IPS DF 4.7 (cell line): ENCODE measurements at regions not wholly inside any gene's neighbourhood (a gene's known extent, or its start where the extent isn't known, plus 50 kb on each side); places are given as distances from the start of the nearest gene placed in this dataset.
"Not testable (repeated sequence)": the region's sequence is repeated elsewhere in the genome, so short reads cannot be mapped to it uniquely, and the experiment has no call there.

Experiments
- DNase-seq: peaks from one replicate; pipeline ENCODE4 v3.0.0-alpha.2; 2013; ENCODE audit warnings: low spot score; ENCODE audit errors: extremely low read depth

DNA sequence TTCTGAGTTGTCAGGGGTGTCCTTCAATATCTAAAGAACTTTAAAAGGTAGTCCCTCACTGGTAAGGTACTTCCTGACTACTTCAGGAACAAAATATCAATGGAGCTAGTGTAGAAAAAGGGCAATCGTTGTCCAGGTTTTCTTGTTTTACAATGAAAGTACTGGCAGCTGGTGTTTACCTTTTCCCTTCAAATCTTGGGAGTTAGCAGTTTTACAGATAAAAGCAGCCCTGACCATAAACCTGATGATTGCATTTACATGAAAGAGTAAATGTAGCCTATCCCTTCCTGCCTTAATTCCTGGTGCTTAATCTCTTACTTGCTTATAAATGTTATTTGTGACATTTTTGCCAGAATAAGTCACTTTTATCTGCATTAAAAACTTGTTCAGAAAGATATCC, 559.9 kb upstream of the ARPP21 start:
- no peak for DNase-seq

DNA sequence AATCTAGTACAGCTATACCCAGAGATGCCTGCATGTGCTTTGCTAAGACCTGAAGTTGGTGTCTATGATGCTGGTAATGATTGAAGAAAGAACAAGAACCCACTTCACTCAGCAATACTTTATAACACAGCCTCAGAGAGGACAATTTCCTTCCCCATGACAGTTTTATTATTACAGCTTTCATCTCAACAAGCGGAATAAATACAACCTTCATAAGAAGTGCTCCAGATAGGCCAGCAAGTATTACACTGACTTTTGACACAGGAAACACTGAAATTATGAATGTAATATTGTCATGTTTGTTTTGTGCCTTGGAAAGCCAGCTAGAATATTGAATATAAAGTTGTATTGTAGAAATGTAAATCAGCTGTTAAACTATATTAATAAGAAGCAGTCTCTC, 557.4 kb upstream of the ARPP21 start:
- no peak for DNase-seq

DNA sequence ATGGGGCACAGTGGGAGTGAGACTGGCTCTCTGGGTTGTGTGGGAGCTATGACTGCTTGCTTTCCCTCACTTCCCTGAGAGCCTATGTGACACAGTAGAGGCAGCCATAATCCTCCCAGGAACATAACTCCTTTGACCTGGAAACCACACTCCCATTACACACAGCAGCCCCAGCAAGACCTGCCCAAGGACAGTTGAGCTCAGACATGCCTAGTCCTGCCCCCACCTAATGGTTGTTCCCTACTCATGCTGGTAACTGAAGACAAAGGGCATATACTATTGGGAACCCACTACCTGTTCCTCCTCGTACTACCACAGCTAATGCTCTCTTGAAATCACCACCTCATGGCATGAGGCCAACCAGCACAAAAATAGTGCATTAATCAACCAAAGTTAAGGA, 550.4 kb upstream of the ARPP21 start:
- DNase-seq: no peak

DNA sequence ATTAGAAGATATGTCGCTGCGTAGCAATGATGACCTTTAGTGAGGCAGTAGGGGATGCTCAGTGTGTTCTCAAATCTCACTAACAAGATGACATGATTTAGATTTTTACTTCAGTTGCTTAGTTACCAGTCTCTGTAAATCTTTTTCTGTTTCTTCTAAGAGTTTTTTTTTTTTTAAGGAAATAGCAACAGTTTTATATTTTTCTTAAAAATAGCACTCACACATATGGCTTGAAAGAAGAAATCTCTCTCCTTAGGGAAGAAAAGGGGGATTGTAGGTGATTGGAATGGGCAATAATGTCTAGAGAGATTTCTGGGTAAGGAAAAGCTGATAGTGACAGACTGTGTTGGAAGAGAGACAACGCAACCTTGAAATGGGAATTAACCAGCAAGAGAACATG, 524.6 kb upstream of the ARPP21 start:
- DNase-seq: no peak

DNA sequence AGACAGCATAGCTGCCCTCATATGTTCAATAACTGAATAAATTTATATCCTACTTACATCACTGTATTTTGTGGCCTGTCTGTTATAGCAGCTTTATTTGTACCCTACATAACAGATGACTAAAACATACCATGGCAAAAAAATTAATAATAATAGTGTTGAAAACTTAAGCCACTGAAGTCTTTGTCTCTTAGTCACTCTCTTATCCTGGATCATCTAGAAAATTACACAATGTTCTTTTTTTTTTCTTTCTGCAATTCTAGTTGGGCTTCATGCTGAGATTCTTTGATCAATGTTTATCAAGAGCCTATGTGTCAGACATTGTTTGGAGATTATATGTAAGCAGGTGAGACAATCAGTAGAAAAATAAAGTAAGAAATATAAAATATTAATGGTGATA, 519.3 kb upstream of the ARPP21 start:
- DNase-seq: no peak

DNA sequence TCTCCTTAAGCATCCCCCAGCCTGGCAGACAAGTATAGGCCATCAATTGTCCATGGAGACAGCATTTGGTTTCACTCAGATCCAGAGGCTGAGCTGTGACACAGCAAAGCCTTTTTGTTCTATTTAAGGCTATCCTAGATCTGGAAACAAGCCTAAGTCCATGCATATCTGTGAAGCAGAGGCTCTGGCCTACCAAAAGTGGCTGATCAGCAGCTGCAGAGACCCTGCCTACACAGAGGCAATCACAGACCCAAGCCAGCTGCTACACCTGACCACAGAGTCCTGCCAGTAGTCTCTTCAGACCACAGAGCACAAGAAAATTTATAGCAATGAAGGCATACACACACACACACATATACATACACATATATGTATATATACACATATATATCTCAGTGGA, 501.7 kb upstream of the ARPP21 start:
- DNase-seq: no peak

DNA sequence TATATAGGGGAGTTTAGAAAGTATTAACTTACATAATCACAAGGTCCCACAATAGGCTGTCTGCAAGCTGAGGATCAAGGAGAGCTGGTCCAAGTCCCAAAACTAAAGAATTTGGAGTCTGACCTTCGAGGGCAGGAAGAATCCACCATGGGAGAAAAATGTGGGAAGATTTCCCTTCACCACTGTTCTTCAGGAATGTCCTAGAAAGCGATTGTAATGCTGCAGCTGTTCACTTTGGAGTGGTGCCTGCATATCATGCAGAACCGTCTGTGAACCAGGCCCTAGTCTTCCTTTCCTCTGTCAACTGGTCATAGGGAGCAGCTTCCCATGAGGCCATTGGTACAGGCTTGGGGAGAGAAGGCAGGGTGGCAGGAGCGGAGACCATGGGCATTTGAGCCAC, 497.9 kb upstream of the ARPP21 start:
- DNase-seq: no peak

DNA sequence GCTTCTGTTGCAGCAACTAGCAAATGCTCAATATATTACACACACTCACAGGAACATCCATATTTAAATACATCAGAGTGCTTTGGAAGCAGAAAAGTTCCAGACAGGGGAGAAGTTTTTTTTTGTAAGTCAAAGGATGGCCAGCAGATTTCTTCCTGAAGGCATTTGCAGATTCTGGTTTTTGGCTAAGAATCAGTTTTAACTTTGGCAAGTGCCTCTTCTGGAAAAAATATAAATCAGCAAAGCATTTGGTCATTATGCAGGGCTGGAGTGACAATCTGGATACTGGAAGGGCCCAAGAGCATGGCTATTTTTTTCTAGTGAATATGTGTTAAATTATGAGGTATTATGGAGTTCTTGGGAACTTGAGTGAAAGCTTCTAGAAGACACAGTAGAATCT, 495.3 kb upstream of the ARPP21 start:
- DNase-seq: no peak

DNA sequence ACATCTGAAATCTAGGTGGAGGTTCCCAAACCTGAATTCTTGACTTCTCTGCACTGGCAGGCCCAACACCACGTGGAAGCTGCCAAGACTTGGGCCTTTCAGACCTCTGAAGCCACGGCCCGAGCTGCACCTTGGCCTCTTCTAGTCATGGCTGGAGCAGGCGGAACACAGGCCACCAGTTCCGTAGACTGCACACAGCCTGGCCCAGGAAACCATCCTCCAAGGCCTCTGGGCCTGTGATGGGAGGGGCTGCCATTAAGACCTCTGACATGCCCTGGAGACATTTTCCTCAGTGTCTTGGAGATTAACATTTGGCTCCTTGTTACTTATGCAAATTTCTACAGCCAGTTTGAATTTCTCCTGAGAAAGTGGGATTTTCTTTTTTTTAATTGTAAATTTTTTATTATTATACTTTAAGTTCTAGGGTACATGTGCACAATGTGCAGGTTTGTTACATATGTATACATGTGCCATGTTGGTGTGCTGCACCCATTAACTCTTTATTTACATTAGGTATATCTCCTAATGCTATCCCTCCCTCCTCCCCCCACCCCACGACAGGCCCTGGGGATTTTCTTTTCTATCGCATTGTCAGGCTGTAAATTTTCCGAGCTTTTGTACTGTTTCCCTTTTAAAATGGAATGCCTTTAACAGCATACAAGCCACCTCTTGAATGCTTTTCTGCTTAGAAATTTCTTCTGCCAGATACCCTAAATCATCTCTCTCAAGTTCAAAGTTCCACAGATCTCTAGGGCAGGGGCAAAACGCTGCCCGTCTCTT, 492.9 kb upstream of the ARPP21 start:
- not testable (repeated sequence) for DNase-seq

DNA sequence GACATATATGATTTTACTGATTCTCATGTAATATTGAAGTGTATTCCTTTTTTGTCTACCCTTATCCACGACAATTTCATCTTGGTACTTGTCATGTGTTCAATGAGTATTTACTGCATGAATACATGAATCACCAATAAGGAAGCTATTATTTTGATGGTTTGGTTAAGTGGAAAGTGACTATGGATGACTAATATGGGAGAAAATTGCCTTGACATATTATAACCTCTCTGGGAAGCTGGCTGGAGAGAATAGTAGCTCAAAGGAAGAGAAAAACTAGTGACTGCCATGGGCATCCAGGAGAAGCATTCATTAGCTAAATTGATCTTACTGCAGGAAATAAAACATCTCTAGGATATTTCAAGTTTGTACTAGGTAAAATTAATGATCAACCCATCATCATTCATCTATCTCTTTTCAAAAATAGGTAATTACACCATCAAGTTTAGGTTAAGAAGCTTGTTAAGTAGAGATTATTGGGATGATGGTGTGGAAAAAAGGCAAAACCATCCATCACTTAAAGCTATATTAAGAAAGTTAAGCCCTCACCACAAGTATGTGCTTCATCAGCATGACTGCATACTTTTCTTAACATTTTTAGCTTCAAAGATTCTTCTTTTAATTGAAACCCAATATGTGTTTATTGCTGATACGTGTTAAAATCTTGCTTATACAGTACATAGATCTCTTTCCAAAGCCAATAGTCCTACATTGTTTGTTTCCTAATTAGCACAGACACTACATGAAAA, 455.2 kb upstream of the ARPP21 start:
- no peak for DNase-seq

DNA sequence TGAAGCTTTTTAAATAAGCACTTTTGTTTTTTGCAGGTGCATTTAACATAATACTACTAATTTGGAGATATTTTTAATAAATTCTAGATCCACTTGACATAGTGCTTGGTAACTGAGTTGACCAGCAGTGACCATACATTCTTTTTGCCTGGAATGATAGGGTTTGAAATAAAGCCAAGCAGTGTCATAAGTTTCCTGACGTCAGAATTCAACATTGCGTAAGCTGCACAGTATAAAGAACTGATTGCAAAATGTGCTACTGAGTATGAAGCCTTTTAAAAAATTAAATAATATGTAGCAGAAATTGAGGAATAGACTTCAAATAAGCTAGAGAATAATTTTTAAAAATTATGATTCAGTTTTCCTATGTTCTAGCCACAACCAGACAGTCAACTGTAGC, 454.6 kb upstream of the ARPP21 start:
- DNase-seq: no peak

DNA sequence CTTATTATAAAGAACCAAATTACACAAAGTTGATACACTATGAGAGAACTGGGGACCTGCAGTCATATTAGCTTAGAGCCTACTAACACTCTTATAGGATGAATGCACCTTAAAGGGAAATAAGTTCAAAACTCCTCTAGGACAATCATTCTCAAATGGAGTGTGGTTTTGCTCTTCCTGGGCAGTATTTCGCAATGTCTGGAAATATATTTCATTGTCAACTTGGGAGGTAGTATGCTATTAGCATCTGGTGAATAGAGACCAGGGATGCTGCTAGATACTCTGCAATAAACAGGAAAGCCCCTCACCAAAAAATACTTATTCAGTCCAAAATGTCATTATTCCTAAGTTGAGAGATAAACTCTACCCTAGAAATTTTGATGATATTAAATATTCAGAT, 451.4 kb upstream of the ARPP21 start:
- DNase-seq: no peak

DNA sequence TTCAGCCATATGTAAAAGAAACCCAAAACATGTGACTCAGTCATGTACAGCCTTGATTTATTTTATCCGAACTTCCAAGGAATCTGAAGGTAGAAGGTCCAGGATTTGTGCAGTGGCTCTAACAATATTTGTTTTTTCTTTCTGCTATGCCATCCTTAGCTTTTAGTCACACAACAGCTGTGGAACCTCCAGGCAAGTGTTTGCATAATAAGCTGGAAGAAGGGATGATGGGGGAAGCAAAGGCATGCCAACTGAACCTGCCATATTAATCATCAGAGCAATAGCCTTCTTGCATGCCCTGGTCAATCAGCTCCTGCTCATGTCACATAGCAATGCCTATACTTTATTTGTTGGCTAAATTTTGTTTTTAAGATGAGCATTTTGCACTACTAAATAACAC, 444.7 kb upstream of the ARPP21 start:
- DNase-seq: no peak

DNA sequence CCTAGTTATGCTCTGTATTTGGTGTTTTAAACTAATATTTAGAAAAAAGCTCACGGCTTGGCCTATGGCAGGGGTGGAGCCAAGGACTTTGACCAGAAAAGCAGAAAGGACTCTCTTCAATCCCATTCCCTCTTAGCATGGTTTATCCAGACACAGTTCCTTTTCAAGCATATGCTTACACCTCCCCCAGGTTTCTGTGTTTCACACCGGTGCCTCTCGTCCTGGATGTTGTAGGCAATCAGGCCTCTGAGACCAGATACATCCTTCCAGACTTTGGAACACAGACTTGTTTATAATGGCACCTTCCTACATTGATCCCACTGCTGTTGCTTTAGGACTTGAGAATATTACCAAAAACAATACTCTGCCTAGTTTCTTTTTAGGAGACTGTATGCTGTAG, 440.5 kb upstream of the ARPP21 start:
- DNase-seq: no peak

DNA sequence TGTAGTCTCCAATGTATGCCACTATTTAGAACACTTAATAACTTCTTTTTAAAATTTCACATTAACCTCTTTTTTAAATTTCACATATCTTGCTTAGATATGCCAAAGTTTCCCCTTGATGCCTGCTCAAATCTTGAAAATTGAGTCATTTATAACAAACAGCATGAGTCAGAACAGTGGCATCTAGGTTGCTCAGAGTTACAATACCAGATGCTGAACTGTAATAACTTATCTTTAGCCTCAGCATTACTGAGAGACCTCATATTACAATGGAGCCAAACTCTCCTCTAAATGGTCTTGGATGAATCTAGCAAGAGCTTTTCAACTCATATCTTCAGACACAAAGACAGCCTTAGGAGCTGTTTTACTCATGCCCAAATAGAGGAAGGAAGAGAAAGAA, 439.3 kb upstream of the ARPP21 start:
- no peak for DNase-seq

DNA sequence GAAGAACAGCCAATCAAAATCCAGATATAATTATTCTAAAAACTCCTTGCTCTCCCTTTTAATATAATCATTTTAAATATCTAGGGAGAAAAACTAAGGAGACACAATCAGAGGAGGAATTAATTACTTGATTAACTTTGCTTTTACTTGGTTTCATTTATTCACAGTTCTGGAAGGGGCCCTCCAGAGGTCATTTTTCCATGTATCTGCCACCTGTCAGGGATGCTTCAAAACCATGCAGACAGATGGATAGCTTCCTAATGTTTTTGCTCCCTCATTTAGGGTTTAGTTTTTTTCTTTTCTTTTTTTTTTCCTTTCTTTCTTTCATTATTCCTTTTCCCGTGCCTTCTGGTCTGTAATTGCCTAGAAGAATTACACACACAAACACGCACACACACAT, 438.1 kb upstream of the ARPP21 start:
- DNase-seq: no peak

DNA sequence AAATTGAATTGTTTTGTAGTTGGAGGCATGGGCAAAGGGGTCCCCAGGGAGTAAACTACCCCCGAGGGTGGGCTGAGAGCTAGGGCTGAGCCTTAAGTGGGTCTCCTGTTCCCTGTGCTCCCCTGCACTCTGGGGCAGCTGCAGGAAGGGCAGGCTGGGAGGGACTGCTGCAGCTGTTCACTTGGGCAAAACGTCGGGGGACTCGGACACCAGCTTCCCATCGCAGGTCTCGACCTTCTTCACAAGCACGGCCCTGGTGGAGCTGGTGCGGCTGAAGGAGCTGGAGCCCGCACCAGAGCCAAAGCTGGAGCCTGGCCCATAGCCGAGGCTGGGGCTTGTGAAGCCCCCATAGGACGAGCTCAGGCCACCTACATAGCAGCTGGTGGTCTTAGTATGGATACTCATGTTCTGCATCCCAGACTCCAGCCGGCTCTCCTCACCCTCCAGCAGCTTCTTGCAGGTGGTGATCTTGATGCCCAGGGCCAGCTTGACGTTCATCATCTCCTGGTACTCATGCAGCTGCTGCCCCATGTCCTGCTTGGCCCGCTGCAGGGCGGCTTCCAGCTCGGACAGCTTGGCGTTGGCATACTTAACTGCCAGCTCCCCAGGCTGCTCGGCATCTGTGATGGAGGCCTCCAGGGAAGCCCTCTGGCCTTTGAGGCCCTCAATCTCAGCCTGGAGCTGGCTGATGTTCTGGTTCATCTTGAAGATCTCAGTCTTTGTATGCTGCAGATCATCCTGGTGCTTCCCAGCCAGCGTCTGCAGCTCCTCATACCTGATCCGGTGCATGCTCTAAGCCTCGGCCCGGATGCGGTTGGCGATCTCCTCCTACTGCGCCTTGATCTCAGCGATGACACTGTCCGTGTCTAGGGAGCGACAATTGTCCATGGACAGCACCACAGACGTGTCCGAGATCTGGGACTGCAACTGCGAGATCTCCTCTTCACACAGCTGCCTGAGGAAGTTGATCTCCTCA, 423.5 kb upstream of the ARPP21 start:
- no peak for DNase-seq

DNA sequence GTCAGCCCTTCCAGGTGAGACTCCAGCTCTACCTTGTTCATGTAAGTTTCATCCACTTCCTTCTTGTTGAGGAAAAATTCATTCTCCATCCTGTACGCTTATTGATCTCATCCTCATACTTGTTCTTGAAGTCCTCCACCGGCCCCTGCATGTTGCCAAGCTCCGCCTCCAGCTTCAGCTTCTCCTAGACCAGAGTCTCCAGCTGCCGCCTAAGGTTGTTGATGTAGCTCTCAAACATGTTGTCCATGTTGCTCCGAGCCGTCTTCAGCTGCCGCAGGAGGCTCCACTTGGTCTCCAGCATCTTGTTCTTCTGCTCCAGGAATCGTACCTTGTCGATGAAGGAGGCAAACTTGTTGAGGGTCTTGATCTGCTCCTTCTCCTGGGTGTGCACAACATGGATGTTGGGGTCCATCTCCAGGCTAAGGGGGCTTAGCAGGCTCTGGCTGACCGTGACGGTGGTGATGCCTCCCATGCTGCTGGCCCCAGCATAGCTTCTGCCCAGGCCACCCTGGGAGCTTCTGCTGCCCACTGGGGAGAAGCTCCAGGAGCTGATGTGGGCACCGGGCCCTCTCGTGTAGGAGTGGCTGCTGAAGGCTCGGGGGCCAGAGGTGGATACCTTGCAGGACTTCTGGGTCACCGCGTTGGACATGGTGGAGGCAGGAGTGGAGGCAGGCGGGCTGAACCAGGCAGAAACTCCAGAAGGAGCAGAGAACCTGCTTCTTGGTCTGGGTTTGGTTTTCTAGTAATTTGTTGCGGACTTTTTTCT, 422.6 kb upstream of the ARPP21 start:
- no peak for DNase-seq

DNA sequence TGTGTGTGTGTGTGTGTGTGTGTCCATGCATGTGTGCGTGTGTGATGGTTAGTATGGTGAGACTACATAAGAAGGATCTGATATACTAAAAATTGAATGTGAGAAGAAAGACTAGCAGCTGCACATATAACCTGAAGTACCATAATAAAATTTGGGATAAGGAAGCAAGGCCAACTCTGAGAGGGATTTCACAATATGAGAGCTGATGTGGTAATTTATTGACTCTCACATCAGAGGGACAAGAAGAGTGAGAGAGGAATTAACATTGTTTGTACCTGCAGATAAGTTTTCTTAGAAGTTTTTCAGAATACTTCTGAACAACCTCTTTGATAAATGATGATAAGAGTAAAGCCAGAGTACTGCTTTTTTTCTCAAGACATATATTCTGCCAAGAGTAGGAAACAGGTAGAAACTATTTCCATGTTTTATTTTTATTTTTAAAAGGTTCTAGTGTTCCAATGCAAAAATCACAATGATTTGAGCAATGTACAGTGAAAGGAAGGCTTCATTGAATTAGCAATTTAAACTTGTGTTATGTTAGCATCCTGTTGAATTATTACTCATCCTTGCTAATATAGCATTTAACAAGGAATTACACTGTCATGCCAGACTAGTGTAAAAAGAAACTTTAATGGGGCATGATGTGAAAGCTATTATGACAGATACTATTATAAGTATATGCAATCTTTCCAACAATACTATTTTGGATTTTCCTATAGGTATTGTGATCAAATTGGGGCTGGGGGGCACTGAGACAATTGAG, 415.5 kb upstream of the ARPP21 start:
- no peak for DNase-seq

DNA sequence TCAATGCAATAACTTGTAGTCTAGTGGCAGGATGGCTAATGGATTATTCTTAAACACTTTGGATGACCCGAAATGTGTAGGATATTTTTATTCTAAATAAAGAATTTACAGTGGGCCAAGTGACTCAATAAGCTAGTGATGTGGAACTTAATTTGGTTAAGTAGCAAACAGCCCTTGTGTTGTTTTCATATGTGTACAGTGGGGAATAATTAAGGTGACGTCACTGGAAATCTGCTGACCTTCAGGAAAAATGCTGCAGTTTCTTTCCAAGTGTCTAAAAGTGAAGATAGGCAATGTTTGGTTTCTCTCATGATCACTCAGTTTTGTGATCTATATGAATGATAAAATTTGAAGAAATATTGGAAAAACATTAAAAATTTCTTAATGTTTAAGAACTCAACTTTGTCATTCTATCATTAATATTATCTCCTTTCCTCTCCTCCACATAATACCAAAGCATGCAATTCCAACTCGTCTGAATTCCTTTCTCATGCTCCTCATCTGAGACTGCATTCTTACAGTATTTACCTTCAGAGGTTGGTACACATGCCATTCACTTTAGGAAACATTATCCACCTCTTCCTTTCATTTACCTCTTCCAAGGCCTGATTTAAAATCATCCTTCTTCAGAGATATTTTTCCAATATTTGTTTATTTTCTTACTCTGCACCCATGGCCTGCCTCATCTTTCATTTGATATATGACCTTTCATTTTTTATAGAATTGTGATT, 414.6 kb upstream of the ARPP21 start:
- no peak for DNase-seq
